ENCODE measurements at regions not wholly inside any gene's neighbourhood (a gene's known extent, or its start where the extent isn't known, plus 50 kb on each side); places are given as distances from the start of the nearest gene placed in this dataset.

DNA sequence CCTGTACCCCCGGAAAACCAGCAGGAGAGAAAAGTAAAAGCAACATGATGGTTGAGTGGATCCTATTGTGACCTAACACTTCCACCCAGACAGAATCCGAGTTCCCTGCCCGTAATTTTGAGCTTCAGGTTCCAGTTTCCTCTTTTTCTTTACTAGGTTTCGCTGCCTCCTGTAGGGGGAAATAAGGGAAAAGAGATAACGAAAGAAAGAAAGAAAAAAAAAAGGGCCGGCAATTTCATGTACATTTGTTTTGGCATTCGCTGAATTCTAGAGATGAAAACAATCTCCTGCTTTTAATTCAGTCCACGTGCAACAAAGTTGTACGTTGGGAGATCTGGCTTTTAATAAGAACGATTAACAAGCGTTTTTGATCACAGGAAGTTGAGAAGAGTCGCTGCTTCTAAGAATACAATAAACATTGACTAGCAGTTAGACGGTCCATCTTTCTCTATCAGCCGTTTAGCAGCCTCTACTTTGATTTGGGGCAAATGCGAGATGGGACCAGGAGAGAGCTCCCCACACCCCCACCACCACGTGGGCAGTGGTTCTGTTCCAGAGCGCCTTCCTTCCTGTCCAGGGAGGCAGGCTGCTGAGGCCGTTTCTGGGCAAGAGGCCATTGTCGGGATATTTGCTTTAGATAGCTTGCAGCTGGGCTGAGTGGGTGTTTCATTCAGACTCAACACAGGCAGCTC is 155.9 kb upstream of the RUNX1 start:
- no peaks in the 10 kb centered on the region for H3K27me3 ChIP-seq (ENCODE audit: control insufficient read depth, insufficient read depth, low read length)
- ChIA-PET POLR2A (interaction anchor here (0.6 kb wide), 1 partner anchor 317 kb away, joined by 3 read pairs; no protein-coding TSS in a partner anchor), CTCF (no interaction called here)
- BruUV-seq (replicated peaks), result no TSS peak
- H3K36me3 ChIP-seq (ENCODE audit: control insufficient read depth, insufficient read depth, low read length), result no peaks in the 10 kb centered on the region
- no peaks in the 10 kb centered on the region for H3K9me3 ChIP-seq (ENCODE audit: control insufficient read depth, insufficient read depth, low read depth, low read length)
- no peaks in the 10 kb centered on the region; the same call in 1 of the 2 replicates for H3K4me1 ChIP-seq (ENCODE audit: control insufficient read depth, insufficient read depth, low read length)
- ATAC-seq (no peak), DNase-seq (ENCODE audit: low read depth, low spot score) (no peak)
- TF ChIP-seq, protein P1, sequence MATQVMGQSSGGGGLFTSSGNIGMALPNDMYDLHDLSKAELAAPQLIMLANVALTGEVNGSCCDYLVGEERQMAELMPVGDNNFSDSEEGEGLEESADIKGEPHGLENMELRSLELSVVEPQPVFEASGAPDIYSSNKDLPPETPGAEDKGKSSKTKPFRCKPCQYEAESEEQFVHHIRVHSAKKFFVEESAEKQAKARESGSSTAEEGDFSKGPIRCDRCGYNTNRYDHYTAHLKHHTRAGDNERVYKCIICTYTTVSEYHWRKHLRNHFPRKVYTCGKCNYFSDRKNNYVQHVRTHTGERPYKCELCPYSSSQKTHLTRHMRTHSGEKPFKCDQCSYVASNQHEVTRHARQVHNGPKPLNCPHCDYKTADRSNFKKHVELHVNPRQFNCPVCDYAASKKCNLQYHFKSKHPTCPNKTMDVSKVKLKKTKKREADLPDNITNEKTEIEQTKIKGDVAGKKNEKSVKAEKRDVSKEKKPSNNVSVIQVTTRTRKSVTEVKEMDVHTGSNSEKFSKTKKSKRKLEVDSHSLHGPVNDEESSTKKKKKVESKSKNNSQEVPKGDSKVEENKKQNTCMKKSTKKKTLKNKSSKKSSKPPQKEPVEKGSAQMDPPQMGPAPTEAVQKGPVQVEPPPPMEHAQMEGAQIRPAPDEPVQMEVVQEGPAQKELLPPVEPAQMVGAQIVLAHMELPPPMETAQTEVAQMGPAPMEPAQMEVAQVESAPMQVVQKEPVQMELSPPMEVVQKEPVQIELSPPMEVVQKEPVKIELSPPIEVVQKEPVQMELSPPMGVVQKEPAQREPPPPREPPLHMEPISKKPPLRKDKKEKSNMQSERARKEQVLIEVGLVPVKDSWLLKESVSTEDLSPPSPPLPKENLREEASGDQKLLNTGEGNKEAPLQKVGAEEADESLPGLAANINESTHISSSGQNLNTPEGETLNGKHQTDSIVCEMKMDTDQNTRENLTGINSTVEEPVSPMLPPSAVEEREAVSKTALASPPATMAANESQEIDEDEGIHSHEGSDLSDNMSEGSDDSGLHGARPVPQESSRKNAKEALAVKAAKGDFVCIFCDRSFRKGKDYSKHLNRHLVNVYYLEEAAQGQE (IDR thresholded peaks at IDR 0.05; ENCODE audit: insufficient read depth in 1 of 2, low read depth in 2 of 2, low read length in 1 of 2), result no peak
- TF ChIP-seq, protein P2, sequence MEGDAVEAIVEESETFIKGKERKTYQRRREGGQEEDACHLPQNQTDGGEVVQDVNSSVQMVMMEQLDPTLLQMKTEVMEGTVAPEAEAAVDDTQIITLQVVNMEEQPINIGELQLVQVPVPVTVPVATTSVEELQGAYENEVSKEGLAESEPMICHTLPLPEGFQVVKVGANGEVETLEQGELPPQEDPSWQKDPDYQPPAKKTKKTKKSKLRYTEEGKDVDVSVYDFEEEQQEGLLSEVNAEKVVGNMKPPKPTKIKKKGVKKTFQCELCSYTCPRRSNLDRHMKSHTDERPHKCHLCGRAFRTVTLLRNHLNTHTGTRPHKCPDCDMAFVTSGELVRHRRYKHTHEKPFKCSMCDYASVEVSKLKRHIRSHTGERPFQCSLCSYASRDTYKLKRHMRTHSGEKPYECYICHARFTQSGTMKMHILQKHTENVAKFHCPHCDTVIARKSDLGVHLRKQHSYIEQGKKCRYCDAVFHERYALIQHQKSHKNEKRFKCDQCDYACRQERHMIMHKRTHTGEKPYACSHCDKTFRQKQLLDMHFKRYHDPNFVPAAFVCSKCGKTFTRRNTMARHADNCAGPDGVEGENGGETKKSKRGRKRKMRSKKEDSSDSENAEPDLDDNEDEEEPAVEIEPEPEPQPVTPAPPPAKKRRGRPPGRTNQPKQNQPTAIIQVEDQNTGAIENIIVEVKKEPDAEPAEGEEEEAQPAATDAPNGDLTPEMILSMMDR (IDR thresholded peaks at IDR 0.05), result no peak
- TF ChIP-seq TCF7L2 (IDR thresholded peaks at IDR 0.05; ENCODE audit: low read depth, low read length), result no peak
- TF ChIP-seq POLR2AphosphoS5 (IDR thresholded peaks at IDR 0.05; ENCODE audit: low read depth, low read length), result no peak
- TF ChIP-seq SIN3A (IDR thresholded peaks at IDR 0.05; ENCODE audit: borderline replicate concordance, insufficient read depth, low read depth, low read length), result no peak
- in situ Hi-C loops (cut with HindIII; ENCODE audit: low pct_unique_long_range_greater_than_20kb, low sequenced_read_pairs) (no loop called here), intact Hi-C loops (cut with micrococcal nuclease; ENCODE audit: unreplicated experiment) (no loop called here)
- no peak overlapping the region for H3K4me3 ChIP-seq (ENCODE audit: low read depth in 2 of 2, low read length in 2 of 2)
- 0 out of 2 replicates have a peak overlapping the region, but pooled peaks have one; percentile 39 for H3K27ac ChIP-seq (ENCODE audit: low read length)

DNA sequence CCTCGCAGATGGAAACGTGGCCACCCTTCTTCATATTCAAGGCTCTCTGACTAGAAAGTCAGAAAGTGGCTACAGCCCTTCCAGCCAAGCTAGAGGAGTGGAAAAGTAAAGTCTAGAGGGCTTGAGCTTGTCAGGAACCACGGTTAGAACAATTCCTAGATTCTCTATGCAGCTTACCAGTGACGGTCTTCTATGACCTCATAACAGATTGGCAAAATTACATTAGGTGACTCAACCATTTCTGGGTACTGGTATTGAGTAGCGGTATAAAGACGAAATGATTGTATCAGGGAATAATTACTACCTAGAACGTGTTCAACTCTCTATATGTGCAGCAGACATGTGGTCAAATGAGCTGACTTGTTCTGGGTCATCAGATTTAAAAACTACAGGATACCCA is 155.0 kb upstream of the RUNX1 start:
- Histone ChIP-seq H3K4me3 (ENCODE audit: low read depth in 2 of 2, low read length in 2 of 2) (no peak overlapping the region), H3K27ac (ENCODE audit: low read length) (no peak overlapping the region), H3K36me3 (ENCODE audit: control insufficient read depth, insufficient read depth, low read length) (no peaks in the 10 kb centered on the region), H3K27me3 (ENCODE audit: control insufficient read depth, insufficient read depth, low read length) (no peaks in the 10 kb centered on the region), H3K4me1 (ENCODE audit: control insufficient read depth, insufficient read depth, low read length) (no peaks in the 10 kb centered on the region; the same call in 1 of the 2 replicates), H3K9me3 (ENCODE audit: control insufficient read depth, insufficient read depth, low read depth, low read length) (no peaks in the 10 kb centered on the region)
- ATAC-seq (no peak), DNase-seq (ENCODE audit: low read depth, low spot score) (no peak)
- ChIA-PET POLR2A (no interaction called here), CTCF (no interaction called here)
- in situ Hi-C loops (cut with HindIII; ENCODE audit: low pct_unique_long_range_greater_than_20kb, low sequenced_read_pairs), result no loop called here
- TF ChIP-seq POLR2AphosphoS5 (IDR thresholded peaks at IDR 0.05; ENCODE audit: low read depth, low read length), result no peak
- no peak for TF ChIP-seq TCF7L2 (IDR thresholded peaks at IDR 0.05; ENCODE audit: low read depth, low read length)
- TF ChIP-seq, protein P2 (IDR thresholded peaks at IDR 0.05), result no peak
- BruUV-seq (replicated peaks), result no TSS peak
- intact Hi-C loops (cut with micrococcal nuclease; ENCODE audit: unreplicated experiment), result no loop called here
